Body of pancreas (tissue), 4 donors: ENCODE measurements at regions not wholly inside any gene's neighbourhood (a gene's known extent, or its start where the extent isn't known, plus 50 kb on each side); places are given as distances from the start of the nearest gene placed in this dataset.
"Not testable (repeated sequence)": the region's sequence is repeated elsewhere in the genome, so short reads cannot be mapped to it uniquely, and the experiment has no call there.

Experiments used
- CTCF ChIP-seq, 7 experiments: fragments of 450-650 bp in 4 of 7; fragments of 200-600 bp in 3 of 7; sonication (generic) in 3 of 7; IDR thresholded peaks; one replicate each; pipeline ENCODE4 v1.5.1; 2016 to 2019; ENCODE audit warnings: antibody characterized with exemption in 7 of 7
- POLR2A ChIP-seq, 3 donors: fragments of 450-650 bp; IDR thresholded peaks; one replicate each; pipeline ENCODE4 v1.6.1; 2016; ENCODE audit warnings: antibody characterized with exemption in 3 of 3, mild to moderate bottlenecking in 2 of 3

GRCh38 chrX:121196872-121197444 lies 149.5 kb downstream of the GLUD2 start:
- not testable (repeated sequence) for TF ChIP-seq POLR2A, CTCF (IDR thresholded peaks at IDR 0.05)
